Body of pancreas (tissue), 4 donors: ENCODE measurements at regions not wholly inside any gene's neighbourhood (a gene's known extent, or its start where the extent isn't known, plus 50 kb on each side); places are given as distances from the start of the nearest gene placed in this dataset.

ENCODE experiments used
- POLR2A ChIP-seq, 3 donors: fragments of 450-650 bp; IDR thresholded peaks; one replicate each; pipeline ENCODE4 v1.6.1; 2016; ENCODE audit warnings: antibody characterized with exemption in 3 of 3, mild to moderate bottlenecking in 2 of 3
- TF ChIP-seq, protein P1 (sequence below), 7 experiments: fragments of 450-650 bp in 4 of 7; fragments of 200-600 bp in 3 of 7; sonication (generic) in 3 of 7; IDR thresholded peaks; one replicate each; pipeline ENCODE4 v1.5.1; 2016 to 2019; ENCODE audit warnings: antibody characterized with exemption in 7 of 7

DNA sequence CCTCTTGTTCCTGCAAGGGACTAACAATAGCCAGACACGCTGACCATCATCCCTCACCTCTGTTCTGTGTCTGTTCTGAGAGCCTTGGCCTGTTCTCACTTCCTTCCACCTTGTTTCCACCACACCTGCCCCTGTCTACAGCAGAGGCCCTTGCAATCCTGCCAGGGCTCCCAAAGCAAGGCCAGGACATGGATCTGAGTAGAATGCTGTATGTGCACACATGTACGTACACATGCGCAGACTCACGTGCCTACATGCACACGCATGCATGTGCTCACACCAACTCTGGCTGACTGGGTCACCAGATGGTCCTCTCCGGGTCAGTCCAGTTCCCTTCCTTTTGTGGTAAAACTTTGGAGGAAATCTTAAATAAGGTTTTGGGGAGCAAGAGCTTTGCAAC lies 133.0 kb upstream of the C14orf180 start:
- TF ChIP-seq, protein P1, sequence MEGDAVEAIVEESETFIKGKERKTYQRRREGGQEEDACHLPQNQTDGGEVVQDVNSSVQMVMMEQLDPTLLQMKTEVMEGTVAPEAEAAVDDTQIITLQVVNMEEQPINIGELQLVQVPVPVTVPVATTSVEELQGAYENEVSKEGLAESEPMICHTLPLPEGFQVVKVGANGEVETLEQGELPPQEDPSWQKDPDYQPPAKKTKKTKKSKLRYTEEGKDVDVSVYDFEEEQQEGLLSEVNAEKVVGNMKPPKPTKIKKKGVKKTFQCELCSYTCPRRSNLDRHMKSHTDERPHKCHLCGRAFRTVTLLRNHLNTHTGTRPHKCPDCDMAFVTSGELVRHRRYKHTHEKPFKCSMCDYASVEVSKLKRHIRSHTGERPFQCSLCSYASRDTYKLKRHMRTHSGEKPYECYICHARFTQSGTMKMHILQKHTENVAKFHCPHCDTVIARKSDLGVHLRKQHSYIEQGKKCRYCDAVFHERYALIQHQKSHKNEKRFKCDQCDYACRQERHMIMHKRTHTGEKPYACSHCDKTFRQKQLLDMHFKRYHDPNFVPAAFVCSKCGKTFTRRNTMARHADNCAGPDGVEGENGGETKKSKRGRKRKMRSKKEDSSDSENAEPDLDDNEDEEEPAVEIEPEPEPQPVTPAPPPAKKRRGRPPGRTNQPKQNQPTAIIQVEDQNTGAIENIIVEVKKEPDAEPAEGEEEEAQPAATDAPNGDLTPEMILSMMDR (IDR thresholded peaks at IDR 0.05), result no peak
- TF ChIP-seq POLR2A (IDR thresholded peaks at IDR 0.05), result no peak
